GM19397 (cell line): ENCODE measurements at regions not wholly inside any gene's neighbourhood (a gene's known extent, or its start where the extent isn't known, plus 50 kb on each side); places are given as distances from the start of the nearest gene placed in this dataset.

Source experiments
- ATAC-seq: cut with Tn5 transposase; IDR thresholded peaks from one replicate; pipeline ENCODE4 v1.9.1; 2021; ENCODE audit warnings: mild to moderate bottlenecking, moderate library complexity; ENCODE audit not compliant: unreplicated experiment

GRCh38 chr6:14739827-14740226 lies 506.0 kb upstream of the JARID2 start:
- no peak for ATAC-seq

- no peak for ATAC-seq
These were observed 503.7 kb upstream of the JARID2 start for GRCh38 chr6:14742171-14742570.

- ATAC-seq: no peak
These were observed 503.2 kb upstream of the JARID2 start for GRCh38 chr6:14742680-14743079.

- no peak for ATAC-seq
These were observed 502.8 kb upstream of the JARID2 start for GRCh38 chr6:14743144-14743473.

- ATAC-seq: no peak
These were observed 502.2 kb upstream of the JARID2 start for GRCh38 chr6:14743474-14744211.

- no peak for ATAC-seq
These were observed 501.7 kb upstream of the JARID2 start for GRCh38 chr6:14744212-14744556.

- ATAC-seq: no peak
These were observed 499.6 kb upstream of the JARID2 start for GRCh38 chr6:14746139-14746837.

GRCh38 chr6:14747881-14748520 lies 497.9 kb upstream of the JARID2 start:
- ATAC-seq: no peak

GRCh38 chr6:14748679-14749078 lies 497.2 kb upstream of the JARID2 start:
- no peak for ATAC-seq

GRCh38 chr6:14750059-14750661 lies 495.7 kb upstream of the JARID2 start:
- ATAC-seq: no peak

GRCh38 chr6:14751645-14752175 lies 494.2 kb upstream of the JARID2 start:
- no peak for ATAC-seq

- no peak for ATAC-seq
These were observed 490.9 kb upstream of the JARID2 start for GRCh38 chr6:14754751-14755513.

- no peak for ATAC-seq
These were observed 489.5 kb upstream of the JARID2 start for GRCh38 chr6:14756340-14756739.

- no peak for ATAC-seq
These were observed 488.9 kb upstream of the JARID2 start for GRCh38 chr6:14757014-14757413.

GRCh38 chr6:14757418-14757817 lies 488.5 kb upstream of the JARID2 start:
- no peak for ATAC-seq

- ATAC-seq: no peak
These were observed 487.3 kb upstream of the JARID2 start for GRCh38 chr6:14758421-14759081.

- no peak for ATAC-seq
These were observed 485.7 kb upstream of the JARID2 start for GRCh38 chr6:14759976-14760672.

GRCh38 chr6:14762077-14762476 lies 483.8 kb upstream of the JARID2 start:
- no peak for ATAC-seq

- no peak for ATAC-seq
These were observed 482.7 kb upstream of the JARID2 start for GRCh38 chr6:14763139-14763538.

- ATAC-seq: no peak
These were observed 482.3 kb upstream of the JARID2 start for GRCh38 chr6:14763616-14764015.
